DMS153 (cell line): ENCODE measurements at regions not wholly inside any gene's neighbourhood (a gene's known extent, or its start where the extent isn't known, plus 50 kb on each side); places are given as distances from the start of the nearest gene placed in this dataset.

ENCODE experiments used
- DNase-seq: peaks from one replicate; lab custom pipeline; 2025; lab: John Stamatoyannopoulos, UW

DNA sequence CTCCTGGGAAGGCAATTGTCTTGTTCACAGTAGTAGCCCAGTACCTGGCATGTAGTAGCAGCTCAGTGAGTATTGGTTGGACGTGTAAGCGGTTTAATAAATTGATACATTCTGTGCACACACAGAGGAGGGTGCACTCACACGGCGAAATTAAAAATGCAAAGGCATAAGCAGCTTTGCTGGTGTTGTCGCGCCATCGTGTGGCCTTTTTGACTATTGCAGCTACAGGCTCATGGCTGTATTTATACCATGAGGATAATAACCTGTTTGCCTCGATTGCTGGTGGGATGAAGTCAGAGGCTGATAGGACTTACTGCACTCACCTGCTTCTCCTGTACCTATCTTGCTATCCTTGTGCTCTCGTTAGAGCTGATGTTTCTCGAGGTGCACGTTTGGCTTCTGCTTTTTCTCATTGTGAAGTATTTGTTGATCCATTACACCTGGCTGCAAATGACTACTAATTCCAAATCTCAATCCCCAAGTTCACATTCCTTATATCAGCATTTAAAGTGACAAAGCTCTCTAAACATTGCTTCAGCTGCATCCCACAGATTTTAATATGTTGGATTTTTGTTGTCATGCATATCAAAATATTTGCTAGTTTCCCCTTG lies 61.5 kb downstream of the TBXT start:
- DNase-seq, result peak; percentile 67

DNA sequence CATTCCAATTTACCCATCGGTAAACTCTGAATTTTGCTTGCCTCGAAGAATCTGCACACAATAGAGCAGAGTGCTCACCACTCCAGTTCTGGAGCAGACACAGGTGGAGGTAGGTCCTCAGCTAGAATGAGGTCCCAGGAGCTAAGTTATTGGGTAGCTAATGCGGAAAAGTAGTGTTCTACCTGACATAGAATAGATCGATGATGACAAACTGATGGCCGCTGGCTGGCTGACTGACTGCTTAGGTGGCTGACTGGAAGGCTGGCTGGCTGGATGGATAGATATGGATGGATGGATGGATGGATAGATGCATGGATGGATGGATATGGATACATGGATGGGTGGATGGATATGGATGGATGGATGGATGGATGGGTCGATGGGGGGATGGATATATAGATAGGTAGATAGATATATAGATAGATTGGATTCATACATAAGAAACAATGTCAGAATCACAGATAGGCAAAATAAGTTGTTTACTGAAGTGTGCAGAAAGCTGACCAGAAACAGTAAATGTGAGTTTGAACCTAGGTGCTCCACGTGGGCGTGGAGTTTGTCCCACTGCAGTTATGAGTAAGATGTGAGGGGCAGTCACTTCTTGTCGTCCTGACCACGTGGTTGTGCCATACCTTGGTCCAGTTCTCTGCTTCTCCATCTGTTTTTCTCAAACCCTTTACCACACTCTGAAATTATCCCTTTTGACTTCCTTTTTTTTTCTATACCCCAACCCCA lies 62.1 kb downstream of the TBXT start:
- DNase-seq, result no peak

DNA sequence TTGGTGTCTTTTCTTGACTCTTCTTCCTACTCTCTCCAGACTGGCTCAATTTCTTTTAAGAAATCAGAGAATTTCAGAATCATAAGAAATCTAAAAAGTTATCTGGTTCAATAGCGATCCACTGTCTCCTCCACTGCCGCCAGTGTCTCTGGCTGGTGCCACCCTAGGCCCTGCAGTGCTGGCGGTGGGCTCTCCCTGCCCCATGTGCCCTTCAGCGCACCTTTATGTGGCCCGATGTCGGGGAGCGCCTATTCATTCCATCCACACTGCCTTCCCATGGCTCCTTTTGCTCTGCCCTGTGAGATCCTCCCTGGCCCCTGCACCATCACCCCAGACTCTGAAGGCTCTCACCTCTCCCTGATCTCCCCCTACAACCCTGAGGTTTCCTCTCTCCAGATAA lies 62.8 kb downstream of the TBXT start:
- DNase-seq, result no peak

DNA sequence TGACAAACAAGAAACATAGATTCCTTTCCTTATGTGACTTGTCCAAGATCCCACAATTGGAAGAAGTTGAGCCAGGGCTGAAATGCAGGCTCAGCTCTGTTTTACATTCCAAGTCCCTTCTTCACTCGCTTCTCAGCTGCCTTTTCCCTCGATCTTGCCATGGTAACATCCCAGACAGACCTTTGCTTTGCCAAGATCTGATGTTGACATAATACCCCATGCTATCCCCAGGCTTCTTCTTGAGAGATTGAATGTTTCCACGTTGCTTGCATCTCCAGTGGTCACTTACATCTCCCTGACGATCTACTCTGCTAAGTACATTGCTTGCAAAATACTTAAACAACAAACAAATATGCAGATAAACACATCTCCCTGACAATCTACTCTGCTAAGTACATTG lies 63.5 kb downstream of the TBXT start:
- DNase-seq, result no peak

DNA sequence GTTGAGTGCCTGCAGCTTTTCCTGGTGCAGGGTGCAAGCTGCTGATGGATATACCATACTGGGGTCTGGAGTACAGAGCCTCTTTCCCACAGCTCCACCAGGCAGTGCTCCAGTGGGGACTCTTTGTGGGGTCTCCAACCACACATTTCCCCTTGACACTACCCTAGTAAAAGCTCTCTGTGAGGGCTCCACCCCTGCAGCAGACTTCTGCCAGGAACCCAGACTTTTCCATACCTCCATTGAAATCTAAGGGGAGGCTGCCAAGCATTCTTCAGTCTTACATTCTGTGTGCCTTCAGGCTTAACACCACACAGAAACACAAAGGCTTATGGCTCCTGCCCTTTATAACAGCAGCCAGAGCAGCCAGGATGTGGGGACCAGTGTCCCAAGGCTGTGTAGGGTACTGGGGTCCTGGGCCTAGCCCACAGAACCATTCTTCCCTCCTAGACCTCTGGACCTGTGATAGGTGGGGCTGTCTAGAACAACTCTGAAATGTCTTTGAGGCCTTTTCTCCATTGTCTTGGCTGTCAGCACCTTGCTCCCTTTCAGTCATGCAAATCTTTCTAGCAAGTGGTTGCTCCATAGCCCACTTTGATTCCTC lies 65.7 kb downstream of the TBXT start:
- DNase-seq, result no peak

DNA sequence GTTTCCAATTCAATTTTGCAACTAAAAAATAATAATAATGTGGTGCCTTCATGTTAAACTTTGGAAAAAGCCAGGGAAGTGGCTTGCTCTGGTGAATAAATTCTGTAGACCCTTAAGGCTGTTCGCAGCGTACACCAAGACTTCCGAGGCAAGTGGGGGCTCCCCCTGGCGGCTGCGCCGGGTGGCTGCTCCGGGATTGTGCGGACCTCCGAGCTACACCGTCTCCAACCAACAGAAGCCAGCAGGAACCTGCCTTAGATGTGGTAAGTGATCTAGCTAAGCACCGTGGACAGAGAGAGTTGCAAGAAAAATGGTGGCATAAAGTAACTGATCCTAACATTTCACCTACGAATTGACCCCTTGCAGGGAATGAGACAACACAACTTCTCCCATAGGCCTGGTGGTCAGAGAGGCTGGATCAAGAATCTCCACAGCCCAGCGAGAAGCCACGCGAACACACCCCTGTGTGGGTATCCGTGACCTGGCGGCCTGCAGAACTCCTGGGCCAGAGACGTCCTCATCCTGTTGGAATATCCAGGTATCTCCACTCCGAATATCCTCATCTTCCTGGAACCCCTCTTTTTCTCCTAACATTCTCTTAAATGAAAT lies 69.6 kb downstream of the TBXT start:
- DNase-seq, result no peak

DNA sequence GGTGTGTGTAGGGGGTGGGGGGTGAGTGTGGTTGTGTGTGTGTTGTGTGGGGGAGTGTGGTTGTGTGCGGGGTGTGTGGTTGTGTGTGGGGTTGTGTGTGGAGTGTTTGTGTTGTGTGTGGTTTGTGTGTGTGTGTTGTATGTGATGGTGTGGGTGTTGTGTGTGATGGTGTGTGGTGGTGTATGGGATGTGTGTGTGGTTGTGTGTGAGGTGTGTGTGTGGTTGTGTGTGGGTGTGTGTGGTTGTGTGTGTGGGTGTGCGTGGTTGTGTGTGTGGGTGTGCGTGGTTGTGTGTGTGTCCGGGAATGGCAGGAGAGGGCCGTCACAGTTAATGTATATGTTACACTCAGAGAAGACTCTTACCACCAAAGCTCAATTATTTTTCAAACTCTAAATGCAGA lies 79.8 kb downstream of the TBXT start:
- no peak for DNase-seq

DNA sequence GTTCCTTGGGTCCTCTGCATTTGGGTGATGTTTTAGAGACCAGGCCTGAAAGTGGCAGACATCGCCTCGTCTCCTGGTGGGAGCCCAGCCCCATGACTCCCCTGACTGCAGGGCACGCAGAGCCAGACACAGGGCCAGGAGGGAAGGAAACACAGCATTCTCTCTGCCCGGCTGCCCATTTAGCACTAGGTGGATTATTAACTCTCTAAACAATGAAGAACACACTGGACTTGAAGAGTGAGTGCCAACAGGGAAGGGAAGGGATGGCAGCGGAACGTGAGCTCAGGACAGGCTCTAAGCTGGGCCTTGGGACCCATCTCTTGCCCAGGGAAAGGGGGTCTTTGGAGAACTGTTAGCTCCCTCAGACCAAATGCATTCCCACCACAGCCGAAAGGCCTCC lies 80.4 kb downstream of the TBXT start:
- no peak for DNase-seq

DNA sequence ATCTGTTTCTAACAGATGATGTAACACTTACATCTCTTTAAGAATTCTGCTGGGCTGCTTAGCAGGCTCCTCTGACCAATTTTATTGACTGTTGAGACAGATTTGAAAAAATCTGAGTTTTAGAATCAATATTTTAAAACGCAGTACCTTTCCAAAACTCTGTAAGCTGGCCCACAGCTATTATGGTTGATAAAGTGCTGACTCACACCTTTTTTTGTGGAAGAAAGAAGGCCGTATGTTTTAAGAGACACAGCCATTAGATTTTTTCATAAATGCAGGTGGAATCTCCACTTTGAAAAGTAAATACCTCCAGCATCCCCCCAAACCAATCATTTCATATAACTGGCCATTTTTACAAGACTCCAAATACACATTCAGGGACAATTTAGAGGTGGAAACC lies 82.2 kb downstream of the TBXT start:
- DNase-seq, result no peak

DNA sequence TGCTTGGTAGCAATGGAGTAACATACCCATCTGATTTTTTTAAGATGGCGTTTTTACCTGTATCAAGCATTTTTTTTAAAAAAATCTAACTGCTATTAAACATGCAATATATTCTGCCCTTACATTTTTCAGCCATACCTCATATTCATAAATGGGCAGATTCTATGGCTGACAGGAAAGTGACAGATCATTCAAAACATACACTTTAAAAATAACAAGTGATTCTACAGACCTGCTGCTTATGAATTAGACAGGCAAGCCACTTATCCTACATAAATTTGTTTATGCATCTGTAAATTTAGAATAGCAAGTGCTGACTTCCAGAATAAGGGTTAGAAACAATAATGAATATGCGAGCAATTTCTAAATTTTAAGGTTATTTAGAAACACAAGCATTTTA lies 82.7 kb downstream of the TBXT start:
- DNase-seq, result no peak

DNA sequence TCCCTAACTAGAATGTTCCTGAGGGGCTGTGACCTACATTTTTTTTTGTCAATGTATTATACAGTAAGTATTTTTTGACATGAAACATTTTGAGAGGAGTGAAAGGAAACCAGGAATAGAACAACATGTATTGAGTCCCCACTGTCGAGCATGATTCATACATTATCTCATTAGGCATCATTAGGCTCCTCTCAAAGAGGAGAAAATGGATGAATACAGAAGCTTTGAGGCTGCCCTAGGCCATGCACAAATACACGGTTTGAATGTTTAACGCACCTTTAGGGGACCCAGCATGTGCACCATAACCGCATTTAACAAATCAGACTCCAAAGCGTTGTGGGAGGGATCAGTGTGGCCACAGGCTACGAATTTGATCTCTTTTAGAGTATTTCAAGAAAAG lies 87.8 kb downstream of the TBXT start:
- no peak for DNase-seq

DNA sequence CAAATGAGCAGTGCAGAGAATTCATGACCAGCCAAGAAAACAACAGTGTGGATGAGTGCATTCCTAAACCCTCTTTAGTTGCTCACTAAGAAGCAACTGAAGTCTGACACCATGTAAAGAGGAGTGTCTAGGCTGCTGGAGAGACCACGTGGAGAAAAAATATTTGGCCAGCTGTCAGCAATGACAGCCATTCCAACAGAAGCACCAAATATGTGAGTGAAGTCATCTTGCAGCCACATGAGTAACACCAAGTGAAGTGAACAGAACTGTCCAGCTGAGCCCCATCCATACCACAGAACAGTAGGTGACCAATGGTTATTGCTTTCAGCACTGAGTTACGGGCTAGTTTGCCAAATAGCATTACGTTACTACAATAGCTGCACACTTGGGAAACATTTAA lies 89.4 kb downstream of the TBXT start:
- no peak for DNase-seq

DNA sequence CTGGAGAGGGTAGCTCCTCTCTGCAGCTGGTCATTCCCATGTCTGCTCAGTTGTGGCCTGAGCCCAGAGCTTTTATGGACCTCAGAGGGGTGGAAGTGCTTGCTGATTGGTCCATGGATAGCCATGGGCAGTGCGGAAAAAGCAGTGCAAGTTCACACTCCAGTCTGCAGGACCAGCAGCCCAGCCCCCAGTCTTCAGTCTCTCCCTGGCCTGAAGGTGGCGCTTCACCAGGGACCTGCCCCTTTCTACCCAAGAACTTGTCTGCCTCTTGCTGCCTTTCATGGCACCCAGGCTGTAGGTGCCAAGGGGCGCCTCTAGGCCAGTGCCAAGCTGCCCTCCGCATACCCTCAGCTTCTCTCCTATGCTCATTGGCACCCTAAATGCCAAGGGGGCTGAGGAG lies 91.0 kb downstream of the TBXT start:
- DNase-seq, result no peak

DNA sequence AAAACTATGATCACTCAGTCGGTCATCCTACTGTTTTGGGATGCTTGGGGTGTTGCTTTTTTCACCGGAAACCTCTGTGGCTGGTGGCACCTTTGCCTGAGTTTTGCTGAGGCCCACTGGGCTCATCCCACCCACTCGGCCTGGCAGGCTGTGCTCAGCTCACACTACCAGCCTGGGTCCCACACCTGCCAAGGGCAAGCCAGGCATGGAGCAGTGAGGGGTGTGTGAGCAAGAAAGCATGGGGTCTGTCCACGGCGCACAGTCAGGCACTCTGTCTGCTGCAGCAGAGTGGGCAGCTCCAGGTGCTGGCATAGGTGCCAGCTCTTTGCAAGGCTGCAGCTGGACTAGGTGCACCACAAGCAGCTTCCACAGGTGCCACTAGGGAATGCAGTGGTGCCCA lies 91.7 kb downstream of the TBXT start:
- DNase-seq, result no peak

DNA sequence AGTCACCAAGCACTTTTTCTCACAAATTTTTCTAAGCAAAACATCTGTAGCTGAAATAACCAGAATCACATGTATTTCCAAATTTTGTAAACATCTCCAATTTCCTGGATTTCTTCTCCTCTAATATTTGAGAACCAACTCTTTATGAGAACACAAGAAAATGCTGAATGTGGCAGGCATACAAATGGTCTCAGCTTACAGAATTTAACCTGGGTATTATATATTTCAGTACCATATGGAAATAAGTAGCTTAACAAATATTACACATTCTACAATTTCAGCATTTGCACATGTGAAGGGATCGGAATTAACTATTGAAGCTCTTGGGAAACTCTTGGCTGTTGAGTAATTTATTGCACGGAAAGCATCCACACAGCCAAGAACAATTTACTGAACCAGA lies 92.5 kb downstream of the TBXT start:
- DNase-seq, result no peak

DNA sequence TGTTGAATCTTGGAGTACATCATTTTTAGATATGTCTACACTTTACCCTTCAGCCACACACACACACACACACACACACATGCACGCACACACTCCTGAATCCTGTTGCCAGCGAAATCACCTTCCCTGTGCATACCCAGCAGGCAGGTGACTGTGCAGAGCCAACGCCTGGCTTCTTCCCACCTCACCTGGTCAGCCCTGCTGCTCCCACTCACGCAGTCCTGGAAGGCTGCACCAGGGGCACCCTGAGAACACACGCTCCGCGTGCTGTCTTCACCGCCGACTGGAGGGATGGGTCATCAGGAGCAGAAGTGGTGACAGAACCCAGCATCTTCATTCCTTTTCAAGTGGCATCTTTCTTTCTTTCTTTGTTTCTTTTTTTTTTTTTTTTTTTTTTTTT lies 94.6 kb downstream of the TBXT start:
- DNase-seq, result no peak

DNA sequence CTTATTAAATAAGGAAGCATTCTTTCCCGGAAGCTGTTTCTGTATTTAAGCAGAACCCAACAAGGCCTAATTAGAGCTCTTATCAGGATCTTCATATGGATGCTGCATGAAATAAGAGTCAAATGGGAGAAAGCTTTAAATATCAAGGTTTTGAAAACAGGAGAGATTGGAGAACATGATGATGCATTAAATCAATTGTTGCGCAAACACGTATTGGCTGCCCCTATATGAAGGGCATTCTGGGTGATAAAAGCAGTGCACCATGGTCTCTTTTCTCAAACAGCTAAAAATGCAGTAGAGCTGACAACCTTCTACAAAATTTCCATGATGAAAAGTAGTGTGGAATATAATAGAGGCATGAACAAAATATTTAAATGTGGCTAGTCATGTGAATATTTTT lies 98.9 kb downstream of the TBXT start:
- no peak for DNase-seq

DNA sequence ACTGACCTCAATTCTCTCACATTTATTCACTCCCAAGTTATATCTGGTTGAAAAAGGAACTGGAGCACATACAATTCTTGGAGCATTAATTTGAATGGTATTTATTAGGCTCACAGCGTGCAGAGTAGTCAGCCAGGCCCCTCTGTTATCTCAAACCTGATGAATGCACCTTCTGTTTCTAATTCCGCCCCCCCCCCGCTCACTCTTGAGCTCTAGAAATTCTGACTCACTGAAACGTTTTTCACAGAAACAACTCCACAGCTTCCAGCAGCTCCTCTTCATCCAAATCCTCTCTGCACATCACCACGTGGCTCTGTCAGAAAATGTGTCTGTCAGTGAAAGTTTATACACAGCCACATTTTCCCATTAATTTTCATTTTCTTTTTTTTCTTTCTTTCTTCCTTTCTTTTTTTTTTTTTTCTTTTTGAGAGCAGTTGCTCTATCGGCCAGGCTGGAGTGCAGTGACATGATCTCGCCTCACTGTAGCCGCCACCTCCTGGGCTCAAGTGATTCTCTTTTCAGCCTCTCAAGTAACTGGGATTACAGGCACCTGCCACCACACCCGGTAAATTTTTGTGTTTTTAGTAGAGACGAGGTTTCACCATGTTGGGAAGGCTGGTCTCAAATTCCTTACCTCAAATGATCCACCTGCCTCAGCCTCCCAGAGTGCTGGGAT lies 109.4 kb downstream of the TBXT start:
- DNase-seq, result no peak

DNA sequence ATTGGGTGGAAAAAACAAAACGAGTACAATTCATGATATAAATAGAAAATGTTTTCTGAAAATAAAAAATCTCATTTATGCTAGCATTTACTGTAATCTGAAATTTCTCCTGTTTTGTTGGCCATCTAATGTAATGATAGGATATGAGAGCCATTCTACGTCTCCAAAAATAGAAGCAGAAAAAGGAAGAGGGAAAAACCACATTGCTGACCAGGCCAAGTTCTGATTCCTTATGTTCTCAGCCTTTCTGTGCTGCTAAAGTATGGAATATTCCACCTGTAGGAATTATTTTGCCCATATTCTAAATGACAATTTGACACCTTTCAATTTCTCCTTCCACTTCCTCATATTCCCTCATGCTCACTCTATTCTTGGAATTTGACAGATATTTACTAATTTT lies 110.2 kb downstream of the TBXT start:
- no peak for DNase-seq

DNA sequence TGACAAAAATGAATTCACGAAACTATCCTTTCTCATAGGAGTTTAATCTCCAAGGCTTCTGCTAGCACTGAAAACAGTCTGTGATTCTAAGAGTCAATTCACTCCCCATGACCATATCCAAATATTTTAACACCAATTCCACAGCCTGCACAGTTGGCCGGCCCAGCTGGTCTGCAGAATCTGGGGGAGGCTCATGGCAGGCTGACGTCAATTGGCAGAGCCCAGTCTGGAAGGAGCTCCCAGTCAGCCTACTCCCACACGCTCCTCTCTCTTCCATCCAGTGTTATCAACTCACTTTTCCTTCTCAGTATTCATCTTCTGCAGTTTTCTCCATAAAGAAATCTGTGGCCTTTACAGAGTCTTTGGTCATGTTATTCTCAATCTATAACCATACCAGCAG lies 111.0 kb downstream of the TBXT start:
- DNase-seq, result no peak

DNA sequence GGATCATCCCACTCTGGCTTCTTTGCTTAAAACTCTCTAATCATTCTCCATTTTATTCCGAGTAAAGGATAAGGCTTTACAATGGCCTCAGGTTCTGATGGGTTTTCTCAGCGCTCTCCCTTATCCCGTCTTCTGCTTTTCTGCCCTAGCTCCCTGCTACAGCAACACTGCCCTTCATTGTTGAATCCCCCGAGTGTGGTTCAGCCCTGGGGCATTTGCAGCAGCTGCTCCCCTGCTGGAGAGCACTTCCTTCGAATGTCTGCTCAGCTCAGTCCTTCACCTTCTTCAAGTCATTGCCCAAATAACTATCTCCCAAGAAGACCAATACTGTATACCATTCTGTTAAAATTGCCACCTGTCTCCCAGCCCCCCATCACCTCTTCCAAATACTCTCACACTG lies 111.8 kb downstream of the TBXT start:
- DNase-seq, result no peak

DNA sequence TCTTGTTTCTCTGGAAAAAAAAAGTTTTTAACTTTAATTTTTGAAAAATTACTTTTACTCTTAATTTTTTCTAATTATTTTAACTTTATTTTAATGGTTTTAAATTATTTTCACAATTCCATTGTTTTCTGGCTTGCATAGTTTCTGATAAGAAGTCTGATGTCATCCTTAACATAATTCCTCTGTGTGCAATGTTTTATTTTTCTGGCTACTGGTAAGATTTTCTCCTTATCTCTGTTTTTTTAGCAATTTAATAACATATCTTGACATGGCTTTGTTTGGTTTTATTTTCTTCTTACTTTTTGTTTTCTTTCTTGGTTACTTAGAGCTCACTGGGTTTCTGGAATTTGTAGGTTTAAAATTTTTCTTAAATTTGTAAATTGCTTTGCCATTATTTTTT lies 114.8 kb downstream of the TBXT start:
- no peak for DNase-seq

DNA sequence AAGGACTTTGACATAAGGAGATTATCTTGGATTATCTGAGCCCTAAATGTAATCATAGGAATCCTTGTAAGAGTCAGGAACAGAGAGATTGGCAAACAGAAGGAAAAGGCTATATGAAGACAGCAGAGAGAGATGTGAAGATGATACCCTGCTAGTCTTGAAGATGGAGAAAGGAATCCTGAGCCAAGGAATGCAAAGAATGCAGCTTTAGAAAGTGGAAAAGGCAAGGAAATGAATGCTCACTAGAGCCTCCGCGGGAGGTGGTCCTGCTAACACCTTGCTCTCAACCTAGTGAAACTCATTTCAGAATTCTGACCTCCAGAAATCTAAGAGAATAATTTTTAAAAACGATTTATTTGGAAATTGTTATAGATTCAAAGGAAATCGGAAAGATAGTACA lies 117.1 kb downstream of the TBXT start:
- no peak for DNase-seq
